ENCODE measurements at regions not wholly inside any gene's neighbourhood (a gene's known extent, or its start where the extent isn't known, plus 50 kb on each side); places are given as distances from the start of the nearest gene placed in this dataset.
"Not testable (repeated sequence)": the region's sequence is repeated elsewhere in the genome, so short reads cannot be mapped to it uniquely, and the experiment has no call there.

DNA sequence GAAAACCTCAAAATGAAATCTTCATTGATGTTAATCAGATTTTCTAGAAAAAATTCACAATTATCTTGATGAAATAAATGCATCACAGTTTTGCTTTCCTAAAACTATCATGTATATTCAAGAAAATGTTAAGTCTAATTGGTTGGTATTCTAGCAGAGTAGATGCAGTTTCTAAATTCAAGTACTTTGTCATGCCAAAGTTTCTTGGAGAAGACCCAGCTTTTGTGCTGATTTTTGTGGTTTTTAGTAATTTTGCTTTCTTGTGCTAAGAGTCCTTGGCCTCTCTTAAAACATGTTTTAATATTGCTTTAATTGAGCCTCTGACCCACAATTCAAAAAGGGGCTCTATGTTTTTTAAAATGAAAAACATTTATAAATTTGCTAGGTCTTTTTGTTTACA is 924.8 kb upstream of the PTPRD start:
- DNase-seq (ENCODE audit: low read depth): no peak

DNA sequence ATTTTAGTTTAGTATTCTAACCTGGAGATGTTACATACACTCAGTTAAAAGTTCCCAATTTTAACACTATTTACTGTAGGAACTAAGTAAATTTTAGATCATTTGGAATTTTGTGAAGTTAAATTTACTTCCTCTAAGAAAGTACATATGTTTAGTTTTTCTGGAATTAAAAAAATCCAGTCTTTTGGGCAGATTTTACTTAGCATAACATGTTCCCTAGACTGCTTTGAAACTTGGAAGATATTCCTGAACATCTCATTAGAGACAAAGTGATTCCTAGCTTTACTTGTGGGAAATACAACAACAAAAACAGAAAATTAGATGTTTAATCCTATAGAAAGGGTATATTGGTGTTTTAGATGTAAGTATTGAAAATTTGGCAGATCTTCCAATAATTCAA is 930.0 kb upstream of the PTPRD start:
- no peak for DNase-seq (ENCODE audit: low read depth)

DNA sequence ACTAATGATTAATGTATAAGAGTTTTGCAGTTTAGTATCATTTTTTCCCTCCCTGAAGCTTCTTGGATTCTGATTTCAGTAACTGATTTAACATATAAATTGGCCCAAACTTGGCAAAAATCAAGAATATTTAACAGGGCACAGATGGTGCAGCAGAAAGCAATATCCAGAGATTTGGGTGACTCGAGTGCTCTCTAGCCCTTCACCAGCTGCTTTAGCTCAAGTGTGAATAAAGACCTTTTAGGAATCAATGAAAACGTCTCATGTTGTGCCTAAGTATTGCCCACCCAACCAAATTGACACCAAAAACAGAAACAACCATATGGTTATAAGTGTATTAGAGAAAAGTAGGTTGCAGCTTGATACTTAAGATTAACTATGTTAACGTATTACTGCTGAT is 933.4 kb upstream of the PTPRD start:
- no peak for DNase-seq (ENCODE audit: low read depth)

DNA sequence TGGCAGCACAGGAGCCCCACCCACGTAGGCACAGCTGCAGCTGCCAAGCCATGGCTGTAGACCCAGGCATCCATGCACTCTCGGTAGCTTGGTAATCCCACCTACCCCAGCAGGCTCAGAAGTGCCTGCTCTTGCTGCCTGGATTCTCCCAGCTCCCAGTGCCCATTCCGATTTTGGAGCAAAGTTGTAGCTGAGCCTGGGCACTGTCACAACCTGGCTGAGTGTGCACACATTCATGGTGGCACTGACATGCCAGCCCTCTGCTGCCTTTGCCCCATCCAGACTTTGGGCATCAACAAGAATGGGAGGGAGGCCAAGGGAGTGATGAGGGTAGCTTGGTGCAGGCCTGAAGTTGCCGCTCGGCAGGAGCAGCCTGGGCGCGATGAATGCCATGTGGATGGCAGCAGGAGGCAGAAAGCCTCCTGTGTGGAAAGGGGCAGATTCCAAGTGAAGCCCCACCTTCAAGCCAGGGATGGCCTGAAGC is 936.6 kb upstream of the PTPRD start:
- DNase-seq (ENCODE audit: low read depth): no peak

DNA sequence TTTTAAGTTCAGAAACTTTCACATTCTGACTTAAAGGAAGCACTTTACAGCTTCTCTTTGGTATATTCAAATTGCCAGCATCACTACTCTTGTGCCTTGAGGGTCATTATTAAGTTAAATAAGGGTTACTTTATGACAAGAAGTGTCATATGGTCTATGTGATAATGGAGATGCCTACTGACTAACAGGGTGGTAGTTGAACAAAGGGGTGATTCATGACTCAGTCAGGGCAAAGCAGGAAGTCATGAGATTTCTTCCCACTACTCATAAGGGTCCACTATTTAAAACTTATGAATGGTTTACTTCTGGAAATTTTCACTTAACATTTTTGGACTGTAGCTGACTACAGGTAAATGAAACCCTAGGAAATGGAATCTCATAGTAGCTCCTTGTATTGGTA is 938.3 kb upstream of the PTPRD start:
- DNase-seq (ENCODE audit: low read depth): no peak

DNA sequence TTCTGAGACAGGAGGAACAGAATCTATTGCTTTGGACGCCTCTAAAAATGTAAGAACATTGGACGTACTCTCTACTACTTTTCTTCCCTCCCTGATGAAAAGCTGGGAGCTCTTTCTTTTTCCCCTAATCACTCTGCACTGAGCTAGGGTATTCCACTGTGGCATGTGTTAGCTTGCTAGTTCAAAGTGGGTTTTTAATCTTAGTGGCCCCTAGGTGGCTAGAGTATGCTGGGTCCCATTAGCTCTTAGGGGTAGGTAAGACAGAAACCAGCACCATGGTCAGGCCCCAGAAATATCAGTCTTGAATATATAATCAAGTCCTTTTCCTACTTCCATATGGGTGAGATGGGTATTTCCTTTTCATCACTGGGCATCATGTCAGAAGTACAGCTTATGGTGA is 945.2 kb upstream of the PTPRD start:
- no peak for DNase-seq (ENCODE audit: low read depth)

DNA sequence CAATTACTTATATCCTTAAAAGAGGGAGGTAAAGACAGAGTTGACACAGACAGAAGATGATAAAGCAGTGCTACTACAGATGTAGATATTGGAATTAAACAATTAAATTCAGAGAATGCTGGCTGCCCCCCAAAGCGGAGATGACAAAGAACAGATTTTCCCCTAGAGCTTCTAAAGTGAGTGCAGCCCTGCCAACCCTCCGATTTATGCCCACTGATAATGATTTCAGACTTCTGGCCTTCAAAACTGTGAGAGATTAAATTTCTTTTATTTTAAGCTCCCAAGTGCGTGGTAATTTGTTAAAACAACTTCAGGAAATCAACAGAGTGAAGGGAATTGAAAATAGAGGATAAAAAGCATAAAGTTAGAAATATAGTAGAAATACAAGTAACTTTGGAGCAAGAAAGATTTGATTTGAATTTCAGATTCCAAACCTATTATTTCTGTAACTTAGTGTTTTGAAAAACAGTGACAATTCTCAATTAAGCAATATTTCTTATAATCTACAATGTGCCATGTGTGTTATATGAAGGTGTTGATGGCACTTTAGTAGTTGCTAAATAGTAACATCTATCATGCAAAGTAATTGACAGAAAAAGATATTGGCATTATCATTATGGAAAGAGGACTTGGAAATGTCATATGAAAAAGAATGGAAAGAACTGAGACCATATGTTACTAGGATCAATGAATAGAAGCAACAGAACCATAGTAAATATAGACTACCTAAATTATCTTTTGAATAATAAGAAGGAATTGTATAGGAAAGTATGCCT is 946.4 kb upstream of the PTPRD start:
- no peak for DNase-seq (ENCODE audit: low read depth)

DNA sequence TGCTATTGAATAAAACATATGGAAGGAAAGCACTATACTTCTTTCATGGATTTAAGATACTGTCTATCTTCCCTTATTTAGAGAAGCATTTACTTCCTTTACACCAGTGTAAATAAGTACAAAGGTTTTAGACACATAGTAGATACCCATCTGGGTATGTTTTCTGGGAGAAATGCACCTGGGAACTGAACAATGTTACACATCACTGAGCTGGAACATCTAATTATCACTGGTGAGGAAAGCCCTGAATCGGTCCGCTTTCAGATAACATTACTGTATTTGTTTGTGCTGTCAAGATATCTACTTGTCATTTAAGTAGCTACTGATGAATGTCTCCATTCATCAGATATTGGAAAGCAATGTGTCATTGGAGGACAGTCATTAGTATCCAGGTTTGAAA is 964.7 kb upstream of the PTPRD start:
- no peak for DNase-seq (ENCODE audit: low read depth)

DNA sequence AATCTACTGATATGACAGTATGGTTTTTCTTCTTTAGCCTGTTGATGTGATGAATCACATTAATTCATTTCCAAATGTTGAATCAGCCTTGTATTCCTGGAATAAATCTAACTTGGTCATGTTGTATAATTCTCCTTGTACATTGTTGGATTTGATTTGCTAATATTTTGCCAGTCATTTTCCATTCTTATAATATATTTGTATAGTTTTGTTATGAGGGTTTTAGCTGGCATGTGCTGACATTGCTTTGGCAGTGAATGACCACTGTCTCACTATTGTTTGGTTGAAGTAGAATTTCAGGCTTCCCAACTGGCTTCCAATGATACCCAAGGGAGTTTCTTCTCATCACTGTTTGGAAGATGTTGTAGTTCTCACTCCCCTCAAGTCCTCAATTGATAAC is 983.0 kb upstream of the PTPRD start:
- DNase-seq (ENCODE audit: low read depth): no peak

DNA sequence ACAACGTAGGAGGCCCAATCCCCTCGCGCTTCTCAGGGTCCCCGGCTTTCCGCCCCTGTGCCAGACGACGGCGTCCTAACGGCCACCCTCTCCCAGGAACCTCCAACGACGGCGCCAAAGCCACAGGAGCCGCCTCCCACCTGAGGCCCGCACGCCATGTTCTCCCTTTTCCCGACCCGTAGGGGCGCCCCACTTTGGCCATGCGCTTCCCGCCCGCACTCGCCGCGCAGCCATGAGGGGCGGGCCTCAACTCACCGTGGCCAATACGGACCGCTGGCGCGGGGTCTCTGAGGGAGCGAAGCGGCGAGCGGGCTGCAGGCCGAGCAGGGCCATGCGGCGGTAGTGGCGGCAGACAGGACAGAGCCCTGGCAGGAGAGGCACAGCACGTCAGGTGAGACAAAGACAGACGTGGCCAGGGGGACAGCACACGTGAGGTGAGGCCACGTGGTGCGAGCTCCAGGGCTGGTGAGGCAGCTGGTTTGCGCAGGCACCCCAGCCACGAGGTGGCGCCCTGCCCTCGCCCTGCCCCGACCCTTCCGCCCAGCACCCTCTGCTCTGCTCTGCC is 1005.5 kb upstream of the PTPRD start:
- DNase-seq (ENCODE audit: low read depth): no peak

DNA sequence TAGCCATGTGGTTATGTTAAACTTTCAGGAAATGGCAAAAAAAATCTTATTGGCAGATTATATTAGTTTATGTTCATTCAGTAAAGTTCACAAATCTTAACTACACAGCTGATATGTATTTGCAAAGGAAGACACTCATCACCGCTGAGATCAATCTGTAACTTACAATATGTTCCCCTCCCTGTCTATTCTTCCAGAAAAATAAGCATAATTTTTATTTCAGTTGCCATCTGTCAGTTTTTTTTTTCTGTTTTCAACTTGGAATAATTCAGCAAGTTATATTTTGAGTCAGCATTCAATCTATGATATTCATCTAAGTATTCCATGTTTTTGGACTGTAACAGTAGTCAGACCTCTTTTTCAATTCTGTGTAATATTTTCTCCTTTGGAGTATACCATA is 1019.9 kb upstream of the PTPRD start:
- DNase-seq (ENCODE audit: low read depth): no peak

DNA sequence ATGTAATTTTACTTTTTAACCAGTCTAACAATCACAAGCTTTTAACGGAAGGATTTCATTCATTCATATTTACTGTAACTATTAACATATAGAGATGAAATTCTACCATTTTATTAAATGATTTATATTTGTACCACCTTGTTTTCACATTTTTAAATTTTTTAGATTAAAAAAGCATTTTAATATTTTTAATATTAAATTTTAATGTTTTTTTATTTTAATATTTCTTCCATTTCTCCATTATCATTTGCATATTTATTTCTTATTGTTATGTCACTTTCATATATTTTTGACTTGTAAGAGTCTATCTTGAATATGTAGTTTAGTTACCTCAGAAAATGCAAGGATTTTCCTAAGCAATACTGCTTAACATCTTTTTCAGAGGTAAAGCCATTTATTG is 1034.0 kb upstream of the PTPRD start:
- DNase-seq (ENCODE audit: low read depth): no peak

DNA sequence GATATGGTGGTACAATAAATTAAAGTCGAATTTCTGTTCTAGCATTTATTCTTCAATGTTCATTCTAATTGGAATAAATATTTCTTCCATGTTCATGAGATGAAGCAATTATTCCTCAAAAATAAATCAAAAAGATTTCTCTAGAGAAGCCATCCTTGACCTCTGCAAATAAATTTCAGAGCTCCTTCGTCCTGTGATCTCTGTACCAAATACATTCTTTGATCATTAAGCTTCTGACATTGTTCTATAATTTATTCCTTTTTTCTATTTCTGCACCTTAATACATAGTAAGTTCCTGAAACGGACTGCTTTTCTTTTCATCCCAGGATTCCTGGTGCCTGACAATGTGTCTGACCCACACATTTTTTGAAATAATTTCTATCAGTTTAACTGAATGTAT is 1039.3 kb upstream of the TYRP1 start:
- DNase-seq (ENCODE audit: low read depth): no peak

DNA sequence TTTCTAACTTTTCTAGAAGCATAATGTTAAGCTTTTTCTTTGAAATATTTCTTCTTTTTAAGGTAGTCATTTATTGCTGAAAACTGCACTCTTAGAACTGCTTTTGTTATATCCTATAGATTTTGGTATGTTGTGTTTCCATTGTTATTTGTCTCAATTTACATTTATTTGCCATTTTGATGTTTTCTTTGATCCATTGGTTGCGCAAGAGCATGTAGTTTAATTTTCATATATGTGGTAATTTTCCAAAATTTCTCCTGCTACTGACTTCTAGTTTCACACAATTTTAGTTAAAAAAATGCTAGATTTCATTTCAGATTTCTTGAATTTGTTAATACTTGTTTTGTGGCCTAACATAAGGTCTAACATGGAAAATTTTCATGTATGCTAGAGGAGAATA is 1029.3 kb upstream of the TYRP1 start:
- no peak for DNase-seq (ENCODE audit: low read depth)

DNA sequence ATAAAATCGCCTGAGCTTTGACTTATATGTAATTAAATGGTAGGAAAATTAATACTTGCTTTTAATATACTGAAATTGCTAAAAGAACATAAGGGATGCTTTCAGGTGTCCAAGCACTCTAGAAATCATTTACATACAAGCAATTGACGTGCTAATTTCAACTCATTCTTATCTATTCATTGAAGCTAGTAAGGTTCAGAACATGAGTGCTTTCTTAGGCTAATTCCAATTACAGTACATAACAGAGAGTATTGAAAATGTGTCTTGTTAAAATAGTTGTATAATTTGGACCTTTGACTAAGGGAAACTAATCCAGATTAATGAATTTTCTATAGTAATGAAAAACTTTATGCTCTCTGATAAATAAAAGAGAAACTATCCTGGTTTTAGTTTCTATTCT is 1016.4 kb upstream of the TYRP1 start:
- no peak for DNase-seq (ENCODE audit: low read depth)

DNA sequence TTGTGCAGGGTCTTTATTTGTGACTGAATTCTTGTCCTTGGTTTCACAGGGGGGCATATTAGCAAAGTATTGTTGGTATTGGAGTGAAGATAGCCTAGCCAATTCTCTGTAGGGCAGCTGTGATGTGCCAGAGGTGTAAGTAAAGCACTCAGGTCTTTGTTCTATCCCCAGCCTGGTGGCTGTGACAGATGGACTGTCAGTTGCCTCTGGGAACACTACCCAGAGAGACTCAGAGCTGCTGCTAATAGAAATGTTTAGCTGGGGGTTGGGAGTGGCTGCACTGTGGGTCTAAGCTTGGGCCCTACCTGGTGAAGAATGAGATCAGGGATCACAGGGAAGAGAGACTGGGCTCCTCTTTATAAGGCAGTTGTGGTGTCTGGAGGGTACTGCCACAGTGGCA is 1006.5 kb upstream of the TYRP1 start:
- DNase-seq (ENCODE audit: low read depth): no peak

DNA sequence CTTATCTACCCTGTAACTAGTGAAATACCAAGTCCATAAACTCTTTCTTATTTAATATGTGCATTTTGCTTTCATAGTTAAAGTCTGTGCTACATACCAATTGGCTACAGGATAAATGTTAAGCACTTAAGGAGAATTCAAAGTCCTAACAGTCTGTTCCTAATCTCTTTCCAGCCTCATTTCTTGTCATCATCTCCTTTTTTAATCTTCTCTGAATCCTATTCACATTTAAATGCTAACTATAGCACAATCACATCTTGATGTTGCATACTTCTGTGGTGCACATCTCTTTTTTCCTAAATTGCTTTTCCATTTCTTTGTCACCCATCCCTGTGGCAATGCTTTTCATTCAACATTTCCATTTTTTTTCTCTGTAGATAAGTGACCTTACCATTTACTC is 996.1 kb upstream of the TYRP1 start:
- no peak for DNase-seq (ENCODE audit: low read depth)

DNA sequence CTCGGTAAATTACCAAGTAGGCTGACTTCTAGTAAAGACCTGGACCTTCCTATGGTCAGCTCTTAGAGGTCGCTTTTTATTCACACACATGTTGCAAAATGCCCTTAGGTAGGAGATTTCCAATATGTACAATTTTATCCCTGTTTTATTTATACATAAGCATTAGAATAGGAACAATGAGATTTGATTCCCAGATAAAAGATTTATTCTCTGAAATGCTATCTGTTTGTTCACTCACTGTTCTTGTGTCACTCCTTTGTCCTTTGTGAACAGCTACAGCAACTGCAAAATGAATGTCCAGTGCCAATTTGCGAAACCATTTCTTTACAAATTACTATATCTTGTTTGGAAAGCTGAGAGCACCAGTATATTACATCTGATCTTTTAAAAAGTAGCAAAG is 991.5 kb upstream of the TYRP1 start:
- no peak for DNase-seq (ENCODE audit: low read depth)

DNA sequence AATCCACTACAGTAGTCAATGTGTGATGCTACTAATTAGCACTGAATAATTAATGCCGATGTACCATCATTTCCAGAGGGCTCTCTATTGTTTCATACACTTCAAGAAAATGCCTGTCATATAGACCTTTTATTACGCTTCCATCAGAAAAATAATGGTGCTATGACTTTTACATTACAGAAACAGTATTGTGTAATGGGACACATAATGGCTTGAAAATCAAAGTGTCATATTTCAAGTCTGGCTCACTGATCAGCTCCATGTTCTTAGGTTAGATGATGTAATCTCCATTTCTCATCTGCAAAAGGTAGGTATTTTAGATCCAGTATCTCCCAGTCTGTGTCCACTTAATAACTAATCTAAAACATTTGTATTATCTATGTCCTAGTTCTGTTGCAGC is 990.6 kb upstream of the TYRP1 start:
- no peak for DNase-seq (ENCODE audit: low read depth)

DNA sequence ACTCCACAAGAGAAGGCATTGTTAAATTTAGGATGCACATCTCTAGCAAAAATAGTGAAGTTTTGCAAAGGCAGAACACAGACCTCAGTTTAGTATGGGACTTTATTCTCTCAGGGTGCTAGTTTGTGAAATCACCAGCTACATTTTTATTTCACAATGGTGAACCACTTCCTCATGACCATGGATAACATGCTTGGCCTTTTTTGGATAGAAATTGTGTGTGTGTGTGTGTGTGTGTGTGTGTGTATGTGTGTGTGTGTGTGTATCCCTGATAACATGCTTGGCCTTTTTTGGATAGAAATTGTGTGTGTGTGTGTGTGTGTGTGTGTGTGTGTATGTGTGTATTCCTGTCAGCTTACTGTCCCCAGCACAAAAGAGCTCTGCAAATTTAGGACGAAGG is 989.0 kb upstream of the TYRP1 start:
- DNase-seq (ENCODE audit: low read depth): not testable (repeated sequence)

DNA sequence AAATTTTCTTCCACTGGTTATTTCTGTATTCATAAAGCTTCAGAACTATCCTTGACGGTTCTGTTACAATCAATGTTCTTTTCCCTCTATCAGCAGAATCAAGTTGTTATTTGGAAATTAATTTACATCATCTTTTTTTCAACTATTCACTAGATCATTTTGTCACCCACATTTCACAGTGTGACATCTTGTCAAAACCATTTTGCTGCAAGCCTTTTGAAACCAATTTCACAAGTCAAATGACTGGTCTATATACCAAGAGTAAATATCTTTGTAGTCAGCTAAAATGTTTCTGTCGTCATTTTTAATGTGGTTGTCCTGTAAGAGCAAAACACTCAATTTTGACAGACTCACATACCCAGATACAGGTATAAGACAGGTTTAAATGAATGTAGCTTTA is 984.3 kb upstream of the TYRP1 start:
- DNase-seq (ENCODE audit: low read depth): no peak

DNA sequence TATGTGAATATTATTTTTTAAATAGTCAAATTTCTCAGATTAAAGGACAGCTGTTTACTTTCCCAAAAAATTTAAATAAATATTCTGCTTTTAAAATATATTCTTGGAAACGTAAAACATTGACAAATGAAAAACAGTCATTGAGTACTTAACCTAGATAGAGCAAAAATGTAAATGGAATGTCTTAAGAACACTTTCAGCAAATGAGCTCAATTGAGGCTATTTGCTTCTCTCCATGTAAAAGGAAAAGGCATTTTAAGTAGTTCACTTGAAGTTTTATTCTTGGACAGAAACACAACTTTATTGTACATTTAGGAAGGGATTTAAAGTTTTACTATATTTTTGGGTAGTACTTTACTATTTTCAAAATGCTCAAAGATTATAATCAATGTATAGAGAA is 983.6 kb upstream of the TYRP1 start:
- no peak for DNase-seq (ENCODE audit: low read depth)

DNA sequence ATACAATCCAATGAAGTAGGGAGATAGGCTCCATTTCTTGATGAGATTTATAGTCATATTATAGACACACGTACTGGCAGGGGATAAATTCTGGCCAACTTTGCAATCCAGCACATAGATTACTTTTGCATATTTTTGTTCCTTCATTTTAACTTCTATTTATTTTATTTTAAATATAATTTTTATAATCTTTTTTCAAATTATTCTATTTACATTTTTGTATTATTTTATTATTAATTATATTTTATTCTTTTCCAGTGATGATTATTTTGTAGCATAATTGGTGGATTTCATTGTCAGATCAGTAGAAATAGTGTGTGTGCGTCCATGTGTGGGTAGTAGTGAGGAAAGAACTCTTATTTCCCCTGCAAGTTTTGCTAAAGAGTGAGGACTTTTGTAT is 980.1 kb upstream of the TYRP1 start:
- no peak for DNase-seq (ENCODE audit: low read depth)

DNA sequence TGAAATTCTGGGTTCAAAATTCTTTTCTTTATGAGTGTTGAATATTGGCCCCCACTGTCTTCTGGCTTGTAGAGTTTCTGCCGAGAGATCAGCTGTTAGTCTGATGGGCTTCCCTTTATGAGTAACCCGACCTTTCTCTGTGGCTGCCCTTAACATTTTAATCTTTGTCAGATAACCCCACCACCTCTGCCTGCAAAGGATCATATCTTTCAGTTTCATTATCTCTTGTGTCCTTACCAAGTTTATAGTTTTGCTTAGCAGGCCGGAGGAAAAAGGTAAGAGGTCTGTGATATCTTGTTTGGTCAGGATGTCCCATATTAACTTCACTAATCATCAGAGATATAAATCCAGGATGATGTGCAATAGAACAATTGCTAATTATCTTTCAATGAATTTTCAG is 970.2 kb upstream of the TYRP1 start:
- DNase-seq (ENCODE audit: low read depth): no peak
